Neural cell (in vitro differentiated cells): ENCODE measurements at regions not wholly inside any gene's neighbourhood (a gene's known extent, or its start where the extent isn't known, plus 50 kb on each side); places are given as distances from the start of the nearest gene placed in this dataset.

Source experiments
- H2AFZ ChIP-seq: fragments of 200-600, 300-800 bp; sonication (generic), shearing (Covaris generic); 2 replicates; pipeline ENCODE4 v1.6.0; 2014; ENCODE audit warnings: low read depth, mild to moderate bottlenecking, antibody characterized with exemption, low read length, moderate library complexity
- H3F3A ChIP-seq: fragments of 200-600 bp; shearing (Covaris generic); 2 replicates; pipeline ENCODE4 v1.6.1; 2016; ENCODE audit warnings: mild to moderate bottlenecking, moderate library complexity, mixed read lengths, antibody characterized with exemption, low read length; ENCODE audit not compliant: insufficient read depth, poor library complexity, severe bottlenecking
- H3K27ac ChIP-seq: fragments of 200-600, 300-800 bp; sonication (generic), shearing (Covaris generic); 2 replicates; pipeline ENCODE4 v1.5.1; 2014; ENCODE audit warnings: mild to moderate bottlenecking, low read length, moderate library complexity
- H3K27me3 ChIP-seq: fragments of 300-800, 200-600 bp; sonication (generic), shearing (Covaris generic); 2 replicates; pipeline ENCODE4 v1.6.0; 2014; ENCODE audit warnings: mild to moderate bottlenecking, low read depth, low read length, moderate library complexity; ENCODE audit not compliant: insufficient read depth
- H3K36me3 ChIP-seq: fragments of 300-800, 200-600 bp; sonication (generic), shearing (Covaris generic); 2 replicates; pipeline ENCODE4 v1.5.1; 2014; ENCODE audit warnings: mild to moderate bottlenecking, antibody characterized with exemption, low read length, moderate library complexity; ENCODE audit not compliant: insufficient read depth
- H3K4me2 ChIP-seq: fragments of 300-800, 200-600 bp; sonication (generic), shearing (Covaris generic); 2 replicates; pipeline ENCODE4 v1.6.0; 2014; ENCODE audit warnings: mild to moderate bottlenecking, low read length
- H3K4me3 ChIP-seq: fragments of 300-800, 200-600 bp; sonication (generic), shearing (Covaris generic); 2 replicates; pipeline ENCODE4 v1.5.1; 2014; ENCODE audit warnings: mild to moderate bottlenecking, low read length, moderate library complexity
- H3K79me2 ChIP-seq: fragments of 200-600 bp; shearing (Covaris generic); replicated peaks from 2 replicates; pipeline ENCODE4 v1.6.0; 2014; ENCODE audit warnings: mild to moderate bottlenecking, low read length, moderate library complexity; ENCODE audit not compliant: insufficient read depth
- H3K9ac ChIP-seq: fragments of 300-800, 200-600 bp; sonication (generic), shearing (Covaris generic); 2 replicates; pipeline ENCODE4 v1.6.1; 2016; ENCODE audit warnings: mild to moderate bottlenecking, low read length, mixed read lengths
- H3K9me2 ChIP-seq: fragments of 200-600 bp; shearing (Covaris generic); 2 replicates; pipeline ENCODE4 v1.6.1; 2016; ENCODE audit warnings: mild to moderate bottlenecking, low read length, mixed read lengths; ENCODE audit not compliant: insufficient read depth
- H3K9me3 ChIP-seq: fragments of 200-600, 300-800 bp; sonication (generic), shearing (Covaris generic); 2 replicates; pipeline ENCODE4 v1.6.1; 2016; ENCODE audit warnings: mild to moderate bottlenecking, mixed run types, low read length, moderate library complexity, mixed read lengths
- H4K20me1 ChIP-seq: fragments of 200-600 bp; shearing (Covaris generic); 2 replicates; pipeline ENCODE4 v1.6.1; 2016; ENCODE audit warnings: mild to moderate bottlenecking, mixed run types; ENCODE audit not compliant: insufficient read depth
- EP300 ChIP-seq: fragments of 450-650 bp; conservative IDR thresholded peaks from 2 replicates; pipeline ENCODE4 v1.6.1; 2014; ENCODE audit warnings: antibody characterized with exemption, mild to moderate bottlenecking, moderate library complexity; ENCODE audit not compliant: poor library complexity, severe bottlenecking
- EZH2 ChIP-seq: fragments of 200-600, 300-800 bp; shearing (Covaris generic), sonication (generic); IDR thresholded peaks from 2 replicates; pipeline ENCODE4 v1.6.1; 2014; ENCODE audit warnings: antibody characterized with exemption, low read length, borderline replicate concordance, mild to moderate bottlenecking; ENCODE audit not compliant: insufficient read depth, poor library complexity, severe bottlenecking
- MXI1 ChIP-seq: fragments of 450-650 bp; conservative IDR thresholded peaks from 2 replicates; pipeline ENCODE4 v1.6.1; 2014; ENCODE audit warnings: antibody characterized with exemption, mild to moderate bottlenecking; ENCODE audit not compliant: poor library complexity, severe bottlenecking
- POLR2AphosphoS5 ChIP-seq: IDR thresholded peaks from 2 replicates; pipeline ENCODE4 v1.6.1; 2012
- RAD21 ChIP-seq: fragments of 450-650 bp; conservative IDR thresholded peaks from 2 replicates; pipeline ENCODE4 v1.6.1; 2014; ENCODE audit warnings: antibody characterized with exemption, mild to moderate bottlenecking, moderate library complexity
- REST ChIP-seq: IDR thresholded peaks from 2 replicates; pipeline ENCODE4 v1.6.1; 2012; ENCODE audit warnings: borderline replicate concordance
- SMC3 ChIP-seq: fragments of 450-650 bp; conservative IDR thresholded peaks from 2 replicates; pipeline ENCODE4 v1.6.1; 2014; ENCODE audit warnings: antibody characterized with exemption, mild to moderate bottlenecking, moderate library complexity; ENCODE audit not compliant: poor library complexity
- TAF1 ChIP-seq: IDR thresholded peaks from 2 replicates; pipeline ENCODE4 v1.6.1; 2012; ENCODE audit warnings: low read depth
- TF ChIP-seq, protein P1 (sequence below): fragments of 450-650 bp; IDR thresholded peaks from 2 replicates; pipeline ENCODE4 v1.5.1; 2014; ENCODE audit warnings: antibody characterized with exemption, mild to moderate bottlenecking, moderate library complexity; ENCODE audit not compliant: poor library complexity, severe bottlenecking

DNA sequence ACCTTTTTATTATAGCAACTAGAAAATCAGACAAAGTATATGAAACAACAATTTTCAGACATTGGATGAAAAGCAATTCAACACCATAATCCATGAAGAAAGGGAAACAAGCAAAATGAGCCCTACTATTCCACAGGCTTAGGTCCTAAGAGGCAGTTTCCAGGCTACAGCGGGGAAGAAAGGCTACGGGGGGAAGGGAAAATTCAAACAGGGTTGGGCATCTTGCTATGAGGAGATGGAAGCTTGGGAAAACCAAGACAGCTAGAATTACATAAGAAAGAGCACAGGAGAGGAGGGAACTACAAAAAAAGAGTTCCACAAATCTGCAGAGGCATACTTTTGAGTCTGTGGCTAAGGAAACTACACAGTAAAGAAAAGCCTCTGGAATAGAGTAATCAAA lies 356.0 kb upstream of the CLEC14A start (continued):
- TF ChIP-seq, protein P1, sequence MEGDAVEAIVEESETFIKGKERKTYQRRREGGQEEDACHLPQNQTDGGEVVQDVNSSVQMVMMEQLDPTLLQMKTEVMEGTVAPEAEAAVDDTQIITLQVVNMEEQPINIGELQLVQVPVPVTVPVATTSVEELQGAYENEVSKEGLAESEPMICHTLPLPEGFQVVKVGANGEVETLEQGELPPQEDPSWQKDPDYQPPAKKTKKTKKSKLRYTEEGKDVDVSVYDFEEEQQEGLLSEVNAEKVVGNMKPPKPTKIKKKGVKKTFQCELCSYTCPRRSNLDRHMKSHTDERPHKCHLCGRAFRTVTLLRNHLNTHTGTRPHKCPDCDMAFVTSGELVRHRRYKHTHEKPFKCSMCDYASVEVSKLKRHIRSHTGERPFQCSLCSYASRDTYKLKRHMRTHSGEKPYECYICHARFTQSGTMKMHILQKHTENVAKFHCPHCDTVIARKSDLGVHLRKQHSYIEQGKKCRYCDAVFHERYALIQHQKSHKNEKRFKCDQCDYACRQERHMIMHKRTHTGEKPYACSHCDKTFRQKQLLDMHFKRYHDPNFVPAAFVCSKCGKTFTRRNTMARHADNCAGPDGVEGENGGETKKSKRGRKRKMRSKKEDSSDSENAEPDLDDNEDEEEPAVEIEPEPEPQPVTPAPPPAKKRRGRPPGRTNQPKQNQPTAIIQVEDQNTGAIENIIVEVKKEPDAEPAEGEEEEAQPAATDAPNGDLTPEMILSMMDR = no peak
- TF ChIP-seq SMC3 (no peak), POLR2AphosphoS5 (no peak)

DNA sequence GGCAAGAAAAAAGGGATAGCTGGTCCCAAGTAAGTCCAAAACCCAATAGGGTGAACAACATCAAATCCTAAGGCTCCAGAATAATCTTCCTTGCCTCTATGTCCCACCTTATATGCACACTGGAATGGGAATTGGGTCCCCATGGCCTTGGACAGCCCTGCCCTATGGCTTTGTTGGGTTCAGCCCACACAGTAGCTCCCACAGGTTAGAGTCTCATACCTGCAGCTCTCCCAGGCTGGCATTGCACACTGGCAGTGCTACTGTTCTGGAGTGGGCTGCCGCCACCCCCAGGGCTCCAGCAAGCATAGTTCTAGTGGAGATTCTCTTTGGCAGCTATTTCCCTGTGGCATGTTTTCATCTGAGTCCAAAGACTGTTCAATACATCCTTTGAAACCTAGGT lies 352.4 kb upstream of the CLEC14A start:
- no peaks in the 10 kb centered on the region for H3K79me2 ChIP-seq
- TF ChIP-seq, protein P1 = no peak
- no peak for TF ChIP-seq TAF1
- TF ChIP-seq RAD21 = no peak
- no peak for TF ChIP-seq MXI1
- no peak for TF ChIP-seq REST
- no peak for TF ChIP-seq EZH2
- TF ChIP-seq EP300 = no peak
- no peak for TF ChIP-seq SMC3
- no peak for TF ChIP-seq POLR2AphosphoS5
- H3K9me3 ChIP-seq = no peaks in the 10 kb centered on the region
- no peaks in the 10 kb centered on the region for H3K9me2 ChIP-seq
- H3F3A ChIP-seq = no peaks in the 10 kb centered on the region
- no peak overlapping the region for H2AFZ ChIP-seq
- no peaks in the 10 kb centered on the region for H4K20me1 ChIP-seq
- no peak overlapping the region for H3K27ac ChIP-seq
- no peak overlapping the region for H3K4me2 ChIP-seq
- H3K9ac ChIP-seq = no peak overlapping the region
- no peaks in the 10 kb centered on the region for H3K36me3 ChIP-seq
- H3K27me3 ChIP-seq = no peaks in the 10 kb centered on the region
- H3K4me3 ChIP-seq = no peak overlapping the region
